ENCODE measurements at regions not wholly inside any gene's neighbourhood (a gene's known extent, or its start where the extent isn't known, plus 50 kb on each side); places are given as distances from the start of the nearest gene placed in this dataset.

DNA sequence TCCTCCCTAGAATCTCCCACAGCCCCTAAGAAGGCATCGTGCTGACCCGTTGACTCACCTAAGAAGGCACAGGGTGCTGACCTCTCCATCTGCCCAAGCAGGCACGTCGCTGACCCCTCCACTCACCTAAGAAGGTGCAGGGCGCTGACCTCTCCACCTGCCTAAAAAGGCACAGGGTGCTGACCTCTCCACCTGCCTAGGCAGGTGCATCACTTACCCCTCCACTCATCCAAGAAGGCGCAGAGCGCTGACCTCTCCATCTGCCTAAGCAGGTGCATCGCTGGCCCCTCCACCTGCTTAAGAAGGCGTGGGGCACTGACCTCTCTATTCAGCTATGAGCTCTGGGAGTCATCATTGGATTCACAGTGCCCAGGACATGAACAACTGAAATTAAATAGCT lies 54.4 kb upstream of the FCN1 start:
- TF ChIP-seq EZH2 (IDR thresholded peaks at IDR 0.05; ENCODE audit: borderline replicate concordance, low read depth, low read length) (no peak), EP300 (IDR thresholded peaks at IDR 0.05; ENCODE audit: low read length) (no peak), CREB1 (IDR thresholded peaks at IDR 0.05) (no peak), CREB1 (CRISPR knock-in tag; IDR thresholded peaks at IDR 0.05) (no peak)
- TF ChIP-seq, protein P1, sequence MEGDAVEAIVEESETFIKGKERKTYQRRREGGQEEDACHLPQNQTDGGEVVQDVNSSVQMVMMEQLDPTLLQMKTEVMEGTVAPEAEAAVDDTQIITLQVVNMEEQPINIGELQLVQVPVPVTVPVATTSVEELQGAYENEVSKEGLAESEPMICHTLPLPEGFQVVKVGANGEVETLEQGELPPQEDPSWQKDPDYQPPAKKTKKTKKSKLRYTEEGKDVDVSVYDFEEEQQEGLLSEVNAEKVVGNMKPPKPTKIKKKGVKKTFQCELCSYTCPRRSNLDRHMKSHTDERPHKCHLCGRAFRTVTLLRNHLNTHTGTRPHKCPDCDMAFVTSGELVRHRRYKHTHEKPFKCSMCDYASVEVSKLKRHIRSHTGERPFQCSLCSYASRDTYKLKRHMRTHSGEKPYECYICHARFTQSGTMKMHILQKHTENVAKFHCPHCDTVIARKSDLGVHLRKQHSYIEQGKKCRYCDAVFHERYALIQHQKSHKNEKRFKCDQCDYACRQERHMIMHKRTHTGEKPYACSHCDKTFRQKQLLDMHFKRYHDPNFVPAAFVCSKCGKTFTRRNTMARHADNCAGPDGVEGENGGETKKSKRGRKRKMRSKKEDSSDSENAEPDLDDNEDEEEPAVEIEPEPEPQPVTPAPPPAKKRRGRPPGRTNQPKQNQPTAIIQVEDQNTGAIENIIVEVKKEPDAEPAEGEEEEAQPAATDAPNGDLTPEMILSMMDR (IDR thresholded peaks at IDR 0.05 in 2 of 3, conservative IDR thresholded peaks at IDR 0.05 in 1 of 3; ENCODE audit: insufficient read depth in 2 of 3, low read depth in 1 of 3, low read length in 3 of 3) = no peak
- TF ChIP-seq, protein P2, sequence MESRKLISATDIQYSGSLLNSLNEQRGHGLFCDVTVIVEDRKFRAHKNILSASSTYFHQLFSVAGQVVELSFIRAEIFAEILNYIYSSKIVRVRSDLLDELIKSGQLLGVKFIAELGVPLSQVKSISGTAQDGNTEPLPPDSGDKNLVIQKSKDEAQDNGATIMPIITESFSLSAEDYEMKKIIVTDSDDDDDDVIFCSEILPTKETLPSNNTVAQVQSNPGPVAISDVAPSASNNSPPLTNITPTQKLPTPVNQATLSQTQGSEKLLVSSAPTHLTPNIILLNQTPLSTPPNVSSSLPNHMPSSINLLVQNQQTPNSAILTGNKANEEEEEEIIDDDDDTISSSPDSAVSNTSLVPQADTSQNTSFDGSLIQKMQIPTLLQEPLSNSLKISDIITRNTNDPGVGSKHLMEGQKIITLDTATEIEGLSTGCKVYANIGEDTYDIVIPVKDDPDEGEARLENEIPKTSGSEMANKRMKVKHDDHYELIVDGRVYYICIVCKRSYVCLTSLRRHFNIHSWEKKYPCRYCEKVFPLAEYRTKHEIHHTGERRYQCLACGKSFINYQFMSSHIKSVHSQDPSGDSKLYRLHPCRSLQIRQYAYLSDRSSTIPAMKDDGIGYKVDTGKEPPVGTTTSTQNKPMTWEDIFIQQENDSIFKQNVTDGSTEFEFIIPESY (CRISPR knock-in tag; IDR thresholded peaks at IDR 0.05) = no peak
- TF ChIP-seq, protein P3, sequence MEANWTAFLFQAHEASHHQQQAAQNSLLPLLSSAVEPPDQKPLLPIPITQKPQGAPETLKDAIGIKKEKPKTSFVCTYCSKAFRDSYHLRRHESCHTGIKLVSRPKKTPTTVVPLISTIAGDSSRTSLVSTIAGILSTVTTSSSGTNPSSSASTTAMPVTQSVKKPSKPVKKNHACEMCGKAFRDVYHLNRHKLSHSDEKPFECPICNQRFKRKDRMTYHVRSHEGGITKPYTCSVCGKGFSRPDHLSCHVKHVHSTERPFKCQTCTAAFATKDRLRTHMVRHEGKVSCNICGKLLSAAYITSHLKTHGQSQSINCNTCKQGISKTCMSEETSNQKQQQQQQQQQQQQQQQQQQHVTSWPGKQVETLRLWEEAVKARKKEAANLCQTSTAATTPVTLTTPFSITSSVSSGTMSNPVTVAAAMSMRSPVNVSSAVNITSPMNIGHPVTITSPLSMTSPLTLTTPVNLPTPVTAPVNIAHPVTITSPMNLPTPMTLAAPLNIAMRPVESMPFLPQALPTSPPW (CRISPR knock-in tag; IDR thresholded peaks at IDR 0.05) = no peak
